ENCODE measurements at regions not wholly inside any gene's neighbourhood (a gene's known extent, or its start where the extent isn't known, plus 50 kb on each side); places are given as distances from the start of the nearest gene placed in this dataset.

DNA sequence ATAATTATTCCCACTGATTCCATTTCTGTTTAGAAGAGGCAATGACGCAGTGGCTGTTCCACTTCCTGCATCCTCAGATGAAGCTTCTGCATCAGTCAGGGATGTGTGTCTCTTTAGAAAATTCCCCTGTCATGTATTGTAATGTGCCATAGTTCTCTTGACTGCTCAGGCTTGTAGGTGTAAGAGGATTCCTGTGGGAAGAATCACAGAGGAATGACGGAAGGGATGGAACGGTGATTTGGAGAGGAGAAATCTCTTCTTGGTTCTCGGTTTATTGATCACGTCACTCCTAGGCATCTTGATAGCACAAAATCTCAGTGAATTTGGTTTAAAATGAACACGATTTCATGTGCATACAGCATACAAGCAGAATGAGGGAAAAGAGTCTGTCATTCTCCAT lies 69.8 kb upstream of the PRKCQ start:
- ChIA-PET POLR2A (no interaction called here), CTCF (interaction anchor here (0.6 to 2.6 kb wide), 5 partner anchors 18 to 133 kb away, joined by 3 to 23 read pairs (median 4); no protein-coding TSS in a partner anchor)
- H3K4me3 Mint-ChIP-seq, result no peak overlapping the region
- ATAC-seq (no peak), DNase-seq (ENCODE audit: low spot score) (no peak)
- no peaks in the 10 kb centered on the region for H3K27me3 Mint-ChIP-seq (ENCODE audit: low read depth)
- TF ChIP-seq SP1 (CRISPR knock-in tag; conservative IDR thresholded peaks at IDR 0.05), result no peak
- no peak for TF ChIP-seq EMX1 (CRISPR knock-in tag; IDR thresholded peaks at IDR 0.05)
- H3K27ac Mint-ChIP-seq, result peak overlapping the region; percentile 18
- no peaks in the 10 kb centered on the region for H3K9me3 Mint-ChIP-seq
- H3K4me1 Mint-ChIP-seq, result peaks cover 30% of the 10 kb centered on the region
- no peaks in the 10 kb centered on the region for H3K36me3 Mint-ChIP-seq

DNA sequence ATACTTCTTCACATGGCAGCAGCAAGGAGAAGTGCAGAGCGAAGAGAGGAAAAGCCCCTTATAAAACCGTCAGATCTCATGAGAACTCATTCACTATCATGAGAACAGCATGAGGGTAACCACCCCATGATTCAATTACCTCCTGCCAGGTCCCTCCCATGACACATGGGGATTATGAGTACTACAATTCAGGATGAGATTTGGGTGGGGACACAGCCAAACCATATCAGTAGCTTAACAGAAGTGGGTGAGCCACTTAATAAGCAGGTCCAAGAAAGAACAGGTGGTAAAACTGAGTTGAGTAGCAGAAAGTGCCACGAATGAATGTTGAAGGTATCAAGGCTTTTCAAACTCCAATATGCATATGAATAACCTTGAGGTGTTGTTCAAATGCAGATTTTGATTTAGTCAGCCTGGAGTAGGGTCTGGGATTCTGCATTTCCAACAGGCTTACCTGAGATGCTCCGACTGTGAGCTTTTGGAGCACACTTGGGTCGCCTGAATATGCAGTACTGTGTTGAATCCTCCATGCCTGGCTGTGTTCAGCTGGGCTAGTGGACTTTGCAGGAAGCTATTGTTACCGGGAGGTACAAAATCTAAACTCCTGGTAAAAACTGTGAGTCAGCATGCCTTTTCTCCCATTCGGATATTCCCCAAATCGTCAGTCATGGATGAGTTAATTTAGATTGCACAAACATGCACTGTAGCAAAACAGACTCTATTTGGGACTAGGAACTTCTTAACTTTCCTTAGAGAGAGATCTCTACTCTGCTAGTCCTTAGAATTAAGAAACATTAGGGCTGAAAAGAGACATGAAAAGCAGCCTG lies 69.0 kb upstream of the PRKCQ start:
- CTCF ChIA-PET, result interaction anchor here (0.6 to 2.6 kb wide), 11 partner anchors 11 to 766 kb away, joined by 3 to 23 read pairs (median 4); no protein-coding TSS in a partner anchor
- Mint-ChIP-seq H3K4me3 (no peak overlapping the region), H3K27ac (peak overlapping the region; percentile 78; the same call in 1 of the 2 replicates), H3K9me3 (no peaks in the 10 kb centered on the region), H3K27me3 (ENCODE audit: low read depth) (no peaks in the 10 kb centered on the region), H3K36me3 (no peaks in the 10 kb centered on the region), H3K4me1 (peaks cover 30% of the 10 kb centered on the region)
- POLR2A ChIA-PET, result no interaction called here
- no peak for DNase-seq (ENCODE audit: low spot score)
- TF ChIP-seq MYBL2 (CRISPR knock-in tag; IDR thresholded peaks at IDR 0.05), result no peak
- no peak for TF ChIP-seq ZNF263 (CRISPR knock-in tag; IDR thresholded peaks at IDR 0.05; ENCODE audit: low read depth)
- no peak for TF ChIP-seq ZNF281 (CRISPR knock-in tag; IDR thresholded peaks at IDR 0.05)
- no peak for TF ChIP-seq HMGA2 (CRISPR knock-in tag; IDR thresholded peaks at IDR 0.05)
- TF ChIP-seq RELA (CRISPR knock-in tag; IDR thresholded peaks at IDR 0.05; ENCODE audit: borderline replicate concordance), result no peak
- no peak for TF ChIP-seq E2F4 (CRISPR knock-in tag; IDR thresholded peaks at IDR 0.05; ENCODE audit: borderline replicate concordance, low read depth)
- no peak for TF ChIP-seq GABPB1 (CRISPR knock-in tag; IDR thresholded peaks at IDR 0.05)
- no peak for TF ChIP-seq EMX1 (CRISPR knock-in tag; IDR thresholded peaks at IDR 0.05)
- no peak for TF ChIP-seq SMAD4 (CRISPR knock-in tag; IDR thresholded peaks at IDR 0.05)
- TF ChIP-seq, protein P1, sequence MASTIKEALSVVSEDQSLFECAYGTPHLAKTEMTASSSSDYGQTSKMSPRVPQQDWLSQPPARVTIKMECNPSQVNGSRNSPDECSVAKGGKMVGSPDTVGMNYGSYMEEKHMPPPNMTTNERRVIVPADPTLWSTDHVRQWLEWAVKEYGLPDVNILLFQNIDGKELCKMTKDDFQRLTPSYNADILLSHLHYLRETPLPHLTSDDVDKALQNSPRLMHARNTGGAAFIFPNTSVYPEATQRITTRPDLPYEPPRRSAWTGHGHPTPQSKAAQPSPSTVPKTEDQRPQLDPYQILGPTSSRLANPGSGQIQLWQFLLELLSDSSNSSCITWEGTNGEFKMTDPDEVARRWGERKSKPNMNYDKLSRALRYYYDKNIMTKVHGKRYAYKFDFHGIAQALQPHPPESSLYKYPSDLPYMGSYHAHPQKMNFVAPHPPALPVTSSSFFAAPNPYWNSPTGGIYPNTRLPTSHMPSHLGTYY (CRISPR knock-in tag; IDR thresholded peaks at IDR 0.05), result no peak
- TF ChIP-seq TP53 (CRISPR knock-in tag; IDR thresholded peaks at IDR 0.05), result no peak
- no peak for TF ChIP-seq OVOL2 (CRISPR knock-in tag; IDR thresholded peaks at IDR 0.05; ENCODE audit: borderline replicate concordance)
- TF ChIP-seq ZNF396 (CRISPR knock-in tag; IDR thresholded peaks at IDR 0.05; ENCODE audit: borderline replicate concordance), result no peak
- TF ChIP-seq SMAD3 (CRISPR knock-in tag; IDR thresholded peaks at IDR 0.05; ENCODE audit: borderline replicate concordance), result no peak
- TF ChIP-seq PREB (CRISPR knock-in tag; IDR thresholded peaks at IDR 0.05; ENCODE audit: borderline replicate concordance), result no peak
- TF ChIP-seq PRDM15 (CRISPR knock-in tag; IDR thresholded peaks at IDR 0.05), result no peak
- TF ChIP-seq NR2C2 (CRISPR knock-in tag; IDR thresholded peaks at IDR 0.05), result no peak
- no peak for TF ChIP-seq ZNF138 (CRISPR knock-in tag; conservative IDR thresholded peaks at IDR 0.05)
- peak; percentile 51 for ATAC-seq
